ENCODE measurements at regions not wholly inside any gene's neighbourhood (a gene's known extent, or its start where the extent isn't known, plus 50 kb on each side); places are given as distances from the start of the nearest gene placed in this dataset.

GRCh38 chr12:65532162-65532561, 253.7 kb downstream of the MSRB3 start:
- H3K27ac ChIP-seq (ENCODE audit: low read depth, low read length), result peak overlapping the region; percentile 86
- H3K4me3 ChIP-seq (ENCODE audit: low read depth, low read length), result no peak overlapping the region
- no peak for DNase-seq (ENCODE audit: low read depth, low spot score)
- ChIA-PET CTCF (interaction anchor here (0.9 to 2.4 kb wide), 3 partner anchors 25 to 504 kb away, joined by 3 to 14 read pairs (median 6); no protein-coding TSS in a partner anchor), POLR2A (interaction anchor here (0.6 to 1.4 kb wide), 2 partner anchors 34 to 1851 kb away, joined by 3 to 7 read pairs; no protein-coding TSS in a partner anchor)
- TF ChIP-seq, protein P1, sequence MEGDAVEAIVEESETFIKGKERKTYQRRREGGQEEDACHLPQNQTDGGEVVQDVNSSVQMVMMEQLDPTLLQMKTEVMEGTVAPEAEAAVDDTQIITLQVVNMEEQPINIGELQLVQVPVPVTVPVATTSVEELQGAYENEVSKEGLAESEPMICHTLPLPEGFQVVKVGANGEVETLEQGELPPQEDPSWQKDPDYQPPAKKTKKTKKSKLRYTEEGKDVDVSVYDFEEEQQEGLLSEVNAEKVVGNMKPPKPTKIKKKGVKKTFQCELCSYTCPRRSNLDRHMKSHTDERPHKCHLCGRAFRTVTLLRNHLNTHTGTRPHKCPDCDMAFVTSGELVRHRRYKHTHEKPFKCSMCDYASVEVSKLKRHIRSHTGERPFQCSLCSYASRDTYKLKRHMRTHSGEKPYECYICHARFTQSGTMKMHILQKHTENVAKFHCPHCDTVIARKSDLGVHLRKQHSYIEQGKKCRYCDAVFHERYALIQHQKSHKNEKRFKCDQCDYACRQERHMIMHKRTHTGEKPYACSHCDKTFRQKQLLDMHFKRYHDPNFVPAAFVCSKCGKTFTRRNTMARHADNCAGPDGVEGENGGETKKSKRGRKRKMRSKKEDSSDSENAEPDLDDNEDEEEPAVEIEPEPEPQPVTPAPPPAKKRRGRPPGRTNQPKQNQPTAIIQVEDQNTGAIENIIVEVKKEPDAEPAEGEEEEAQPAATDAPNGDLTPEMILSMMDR (IDR thresholded peaks at IDR 0.05; ENCODE audit: low read depth, low read length), result no peak
- H3K27me3 ChIP-seq (ENCODE audit: control insufficient read depth, insufficient read depth, low read length), result no peaks in the 10 kb centered on the region
- H3K9me3 ChIP-seq (ENCODE audit: control insufficient read depth, insufficient read depth, low read length), result no peaks in the 10 kb centered on the region; the same call in 1 of the 2 replicates

DNA sequence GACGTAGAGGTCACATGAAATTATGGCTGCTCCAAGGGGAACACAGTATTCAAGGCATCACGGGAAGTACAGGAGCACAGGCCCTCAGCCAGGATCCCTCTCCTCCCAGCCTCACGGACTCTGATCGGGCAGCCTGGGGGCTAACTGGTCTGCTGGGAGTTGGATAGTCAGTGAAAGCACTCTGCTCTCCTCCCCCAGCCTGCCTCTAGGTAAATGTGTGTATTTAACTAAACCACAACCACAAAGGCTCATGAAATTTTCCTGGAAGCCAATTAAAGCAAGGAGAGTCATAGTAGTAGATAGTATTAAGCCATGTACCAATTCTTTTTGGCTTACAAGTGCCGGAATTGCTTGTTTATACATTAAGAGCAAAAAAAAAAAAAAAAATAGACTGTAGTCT, 254.3 kb downstream of the MSRB3 start:
- ChIA-PET POLR2A (interaction anchor here (0.8 to 1.5 kb wide), 3 partner anchors 33 to 205 kb away, joined by 3 to 7 read pairs (median 4); no protein-coding TSS in a partner anchor), CTCF (interaction anchor here (0.5 to 2.4 kb wide), 2 partner anchors 24 to 56 kb away, joined by 7 to 14 read pairs; no protein-coding TSS in a partner anchor)
- H3K9me3 ChIP-seq (ENCODE audit: control insufficient read depth, insufficient read depth, low read length), result no peaks in the 10 kb centered on the region; the same call in 1 of the 2 replicates

DNA sequence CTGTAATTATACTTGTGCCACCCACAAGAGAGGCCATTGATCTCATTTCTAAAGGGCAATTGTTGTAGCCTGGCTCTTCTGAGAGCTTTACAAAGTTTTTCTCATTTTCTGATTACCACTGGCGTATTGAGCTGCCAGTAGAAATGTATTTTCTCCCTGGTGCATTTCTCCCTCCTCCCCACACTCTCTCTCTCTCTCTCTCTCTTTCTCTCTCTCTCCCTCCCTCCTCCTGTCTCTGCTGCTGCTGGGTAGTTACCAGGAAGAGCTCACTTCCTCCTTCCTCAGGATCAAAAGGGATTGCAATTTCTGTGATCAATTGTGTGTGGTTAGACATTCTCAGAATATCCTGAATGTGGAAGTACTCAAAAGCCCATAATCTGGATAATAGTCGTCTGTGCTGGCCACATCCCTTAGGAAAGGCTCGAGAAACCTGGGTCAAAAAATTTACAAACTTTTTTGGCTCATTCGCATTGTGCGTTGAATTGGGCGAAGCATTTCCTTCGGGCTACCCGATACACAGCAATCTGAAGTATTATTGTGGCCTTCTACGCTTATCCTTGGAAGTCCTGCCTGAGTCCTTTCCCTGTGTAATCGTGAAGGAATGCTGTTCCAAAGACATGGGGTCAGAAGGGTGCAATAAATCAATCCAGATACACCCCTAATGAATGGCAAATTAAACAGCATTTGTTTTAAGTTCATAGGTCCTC, 254.8 kb downstream of the MSRB3 start:
- H3K27ac ChIP-seq (ENCODE audit: low read depth, low read length), result peak overlapping the region; percentile 55

More for the DNA sequence above, 254.3 kb downstream of the MSRB3 start:
- DNase-seq (ENCODE audit: low read depth, low spot score), result no peak
- Histone ChIP-seq H3K27me3 (ENCODE audit: control insufficient read depth, insufficient read depth, low read length) (no peaks in the 10 kb centered on the region), H3K4me3 (ENCODE audit: low read depth, low read length) (no peak overlapping the region), H3K27ac (ENCODE audit: low read depth, low read length) (peak overlapping the region; percentile 85)
- TF ChIP-seq, protein P1 (IDR thresholded peaks at IDR 0.05; ENCODE audit: low read depth, low read length), result no peak

DNA sequence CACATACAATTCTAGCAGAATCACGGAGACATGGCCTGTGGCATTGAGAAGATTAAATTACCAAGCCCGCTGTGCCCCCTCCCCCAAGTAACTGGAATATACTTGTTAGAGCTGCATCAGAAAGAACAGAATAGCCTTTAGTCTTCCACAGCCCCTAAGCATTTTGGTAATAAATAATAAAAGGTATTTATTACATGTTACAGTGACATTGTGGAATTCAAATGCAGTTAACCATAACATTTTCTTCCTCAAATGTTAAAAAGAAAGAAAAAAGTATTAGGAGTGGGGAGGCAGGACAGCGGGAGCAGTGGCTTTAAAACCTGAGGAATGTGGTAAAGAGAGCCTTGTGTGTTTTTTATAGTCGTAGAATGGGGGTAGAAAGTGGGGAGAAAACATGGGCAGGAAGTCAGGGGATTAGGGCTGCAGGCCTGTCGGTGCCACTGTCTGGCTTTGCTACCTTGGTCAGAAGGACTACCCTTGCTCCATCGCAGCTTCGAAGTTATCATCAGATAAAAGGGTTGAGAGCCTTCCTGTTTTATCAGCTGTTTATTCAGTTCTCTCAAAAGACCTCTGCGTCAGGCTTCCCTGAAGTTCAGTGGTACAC, 255.9 kb downstream of the MSRB3 start:
- ChIA-PET POLR2A (interaction anchor here (1.5 kb wide), 1 partner anchor 105 kb away, joined by 4 read pairs; no protein-coding TSS in a partner anchor), CTCF (interaction anchor here (0.7 kb wide), 1 partner anchor 195 kb away, joined by 3 read pairs; no protein-coding TSS in a partner anchor)
- TF ChIP-seq, protein P1 (IDR thresholded peaks at IDR 0.05; ENCODE audit: low read depth, low read length), result no peak
- DNase-seq (ENCODE audit: low read depth, low spot score), result no peak
- Histone ChIP-seq H3K9me3 (ENCODE audit: control insufficient read depth, insufficient read depth, low read length) (peaks cover 3% of the 10 kb centered on the region; the same call in 1 of the 2 replicates), H3K27me3 (ENCODE audit: control insufficient read depth, insufficient read depth, low read length) (no peaks in the 10 kb centered on the region), H3K27ac (ENCODE audit: low read depth, low read length) (peak overlapping the region; percentile 55), H3K4me3 (ENCODE audit: low read depth, low read length) (no peak overlapping the region)

More for the DNA sequence above, 254.8 kb downstream of the MSRB3 start:
- POLR2A ChIA-PET, result interaction anchor here (0.6 to 1.5 kb wide), 3 partner anchors 33 to 205 kb away, joined by 3 to 4 read pairs (median 3); no protein-coding TSS in a partner anchor
- no peak for DNase-seq (ENCODE audit: low read depth, low spot score)
- CTCF ChIA-PET, result interaction anchor here (0.5 to 2.4 kb wide), 2 partner anchors 23 to 56 kb away, joined by 7 to 14 read pairs; no protein-coding TSS in a partner anchor
- TF ChIP-seq, protein P1 (IDR thresholded peaks at IDR 0.05; ENCODE audit: low read depth, low read length), result no peak
- Histone ChIP-seq H3K4me3 (ENCODE audit: low read depth, low read length) (no peak overlapping the region), H3K9me3 (ENCODE audit: control insufficient read depth, insufficient read depth, low read length) (no peaks in the 10 kb centered on the region; the same call in 1 of the 2 replicates), H3K27me3 (ENCODE audit: control insufficient read depth, insufficient read depth, low read length) (no peaks in the 10 kb centered on the region)
